DMS153 (cell line): ENCODE measurements at regions not wholly inside any gene's neighbourhood (a gene's known extent, or its start where the extent isn't known, plus 50 kb on each side); places are given as distances from the start of the nearest gene placed in this dataset.
"Not testable (repeated sequence)": the region's sequence is repeated elsewhere in the genome, so short reads cannot be mapped to it uniquely, and the experiment has no call there.

Source experiments
- DNase-seq: peaks from one replicate; lab custom pipeline; 2025; lab: John Stamatoyannopoulos, UW

- DNase-seq: not testable (repeated sequence)
These were observed 59.5 kb upstream of the LPCAT1 start for GRCh38 chr5:1583081-1583875.

- DNase-seq: not testable (repeated sequence)
These were observed 55.6 kb upstream of the LPCAT1 start for GRCh38 chr5:1579389-1579788.

DNA sequence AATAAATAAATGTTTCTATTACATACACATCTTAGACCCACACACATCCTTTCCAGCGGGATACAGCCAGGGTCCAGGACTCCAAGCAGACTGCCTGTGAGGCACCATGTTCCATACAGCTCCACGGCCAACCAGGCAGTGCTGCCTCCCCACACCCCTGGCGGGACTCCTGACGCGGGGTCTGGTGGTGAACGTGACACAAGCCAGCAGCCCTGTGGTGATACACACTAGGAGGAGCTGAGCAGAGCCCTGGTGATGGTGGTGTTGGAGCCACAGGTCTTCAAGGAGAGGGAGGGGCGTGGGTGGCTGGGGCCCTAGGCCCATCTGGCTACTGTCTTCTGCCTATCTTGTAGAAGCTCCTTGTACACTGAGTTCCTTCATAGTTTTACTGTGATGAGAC, 53.1 kb upstream of the LPCAT1 start:
- DNase-seq: not testable (repeated sequence)

- not testable (repeated sequence) for DNase-seq
These were observed 52.4 kb upstream of the LPCAT1 start for GRCh38 chr5:1575991-1576714.

GRCh38 chr5:1575491-1575890, 51.7 kb upstream of the LPCAT1 start:
- DNase-seq: not testable (repeated sequence)

GRCh38 chr5:1574023-1574318, 50.2 kb upstream of the LPCAT1 start:
- DNase-seq: not testable (repeated sequence)

DNA sequence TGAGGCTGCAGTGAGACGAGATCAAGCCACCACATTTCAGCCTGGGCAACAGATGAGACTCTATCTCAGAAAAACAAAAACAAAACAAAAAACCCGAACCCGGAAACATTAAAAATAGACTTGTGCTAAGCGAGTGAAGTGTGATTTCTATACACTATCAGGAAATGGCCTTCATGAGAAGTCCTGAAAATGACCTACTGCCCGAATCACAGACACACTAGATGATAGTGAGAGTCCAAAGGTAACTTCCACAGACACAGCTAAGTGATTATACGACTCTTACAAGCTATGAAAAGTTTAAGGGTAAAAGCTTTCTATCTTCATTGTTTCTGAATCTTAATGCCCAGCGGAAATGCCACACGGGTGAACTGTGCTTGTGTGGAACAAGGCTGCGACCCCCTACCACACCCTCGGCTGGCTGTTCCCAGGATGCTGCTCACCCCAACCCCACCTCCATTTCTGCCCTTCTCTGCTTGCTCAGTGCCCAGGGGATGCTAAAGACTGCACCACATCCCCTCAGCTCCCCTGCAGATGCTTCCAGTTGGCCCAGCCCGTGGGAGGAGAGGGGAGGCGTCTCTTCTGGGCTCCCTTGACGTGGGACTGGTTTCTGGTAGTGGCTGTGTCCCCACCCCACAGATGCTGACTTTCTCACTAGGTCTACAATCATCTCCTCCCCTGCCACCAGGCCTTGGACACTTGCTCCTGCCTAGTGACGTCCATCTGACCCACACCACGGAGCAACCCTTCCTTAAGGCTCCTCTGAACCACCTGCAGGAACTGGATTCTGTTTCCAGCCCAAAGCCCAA, 49.7 kb upstream of the LPCAT1 start:
- DNase-seq: not testable (repeated sequence)
